IPS-15b (cell line): ENCODE measurements at regions not wholly inside any gene's neighbourhood (a gene's known extent, or its start where the extent isn't known, plus 50 kb on each side); places are given as distances from the start of the nearest gene placed in this dataset.

ENCODE experiments used
- H3K27me3 ChIP-seq: one replicate; pipeline ENCODE4 v1.6.1; 2013; ENCODE audit warnings: low read length; ENCODE audit not compliant: control insufficient read depth, insufficient read depth
- H3K36me3 ChIP-seq: one replicate; pipeline ENCODE4 v1.6.1; 2013; ENCODE audit warnings: low read length; ENCODE audit not compliant: control insufficient read depth, insufficient read depth
- H3K4me1 ChIP-seq: one replicate; pipeline ENCODE4 v1.6.1; 2013; ENCODE audit warnings: mild to moderate bottlenecking, low read length; ENCODE audit not compliant: control insufficient read depth, insufficient read depth
- H3K4me3 ChIP-seq: one replicate; pipeline ENCODE4 v1.5.1; 2013; ENCODE audit warnings: low read depth, low read length
- H3K9ac ChIP-seq: one replicate; pipeline ENCODE4 v1.6.1; 2013; ENCODE audit warnings: low read depth, mild to moderate bottlenecking, low read length
- H3K9me3 ChIP-seq: one replicate; pipeline ENCODE4 v1.6.1; 2013; ENCODE audit warnings: mild to moderate bottlenecking, low read length; ENCODE audit not compliant: control insufficient read depth, insufficient read depth

DNA sequence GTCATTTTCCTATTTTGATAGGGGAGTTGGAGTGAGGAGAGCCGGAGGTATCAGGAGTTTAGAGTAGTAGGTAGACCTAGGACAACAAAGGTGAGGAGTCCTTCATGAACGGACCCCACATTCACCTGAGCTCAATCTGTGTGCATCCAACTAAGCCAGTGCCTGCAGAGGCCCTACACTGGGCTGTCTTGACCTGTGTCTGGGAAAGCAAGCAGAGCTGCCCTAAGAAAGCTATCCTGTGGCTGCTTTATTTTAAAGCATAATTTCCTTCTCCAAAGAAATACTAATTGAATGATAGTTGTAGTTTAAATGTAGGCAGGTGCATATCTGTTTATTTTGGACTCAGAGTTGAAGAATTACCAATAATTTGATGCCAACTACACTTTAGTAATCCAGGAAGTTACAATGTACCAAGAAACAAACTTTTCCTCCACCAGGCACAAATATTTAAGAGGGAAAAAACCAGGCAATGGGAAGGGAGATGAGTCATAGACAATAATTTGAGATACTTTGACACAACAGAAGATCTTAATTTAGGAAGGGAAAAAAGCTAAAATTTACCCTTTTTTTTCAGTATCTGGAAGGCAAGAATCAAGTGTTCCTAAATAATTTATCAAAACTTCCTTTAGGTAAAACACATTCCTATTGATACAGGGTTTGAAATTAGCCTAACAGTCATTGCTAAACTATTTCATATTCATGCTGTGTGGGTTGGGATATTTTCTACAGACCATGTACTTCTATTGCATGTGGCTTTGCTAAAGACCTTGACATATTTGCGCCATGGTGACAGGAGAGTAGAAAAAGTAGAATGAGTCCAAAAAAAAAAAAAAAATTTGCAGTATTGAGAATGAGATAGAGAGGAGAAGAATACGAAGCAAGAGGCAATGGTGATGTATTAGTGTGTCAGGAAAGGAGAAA lies 376.6 kb upstream of the TUSC1 start:
- Histone ChIP-seq H3K9ac (no peak overlapping the region), H3K4me3 (no peak overlapping the region), H3K4me1 (no peaks in the 10 kb centered on the region), H3K36me3 (no peaks in the 10 kb centered on the region), H3K27me3 (no peaks in the 10 kb centered on the region), H3K9me3 (no peaks in the 10 kb centered on the region)

DNA sequence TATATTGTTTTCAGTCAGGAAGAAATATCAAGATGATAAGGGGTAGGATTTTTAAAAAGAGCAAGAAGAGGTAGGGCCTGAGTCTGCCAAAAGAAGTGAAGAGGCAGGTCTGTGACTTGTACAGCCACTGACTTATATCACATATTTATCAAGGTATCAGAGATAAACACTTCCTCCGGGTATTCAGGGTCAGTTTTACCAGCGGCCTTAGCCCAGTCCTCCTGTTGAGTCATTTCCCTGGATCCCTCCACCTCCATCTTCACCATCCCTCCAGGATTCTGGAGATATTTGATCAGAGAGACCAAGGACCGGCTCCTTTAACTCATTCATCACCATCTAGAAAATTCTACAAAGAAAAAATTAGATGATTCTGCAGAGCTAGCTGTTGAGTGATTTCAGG lies 375.7 kb upstream of the TUSC1 start:
- no peaks in the 10 kb centered on the region for H3K36me3 ChIP-seq
- no peak overlapping the region for H3K4me3 ChIP-seq
- no peaks in the 10 kb centered on the region for H3K27me3 ChIP-seq
- no peaks in the 10 kb centered on the region for H3K9me3 ChIP-seq
- H3K9ac ChIP-seq = no peak overlapping the region
- no peaks in the 10 kb centered on the region for H3K4me1 ChIP-seq

DNA sequence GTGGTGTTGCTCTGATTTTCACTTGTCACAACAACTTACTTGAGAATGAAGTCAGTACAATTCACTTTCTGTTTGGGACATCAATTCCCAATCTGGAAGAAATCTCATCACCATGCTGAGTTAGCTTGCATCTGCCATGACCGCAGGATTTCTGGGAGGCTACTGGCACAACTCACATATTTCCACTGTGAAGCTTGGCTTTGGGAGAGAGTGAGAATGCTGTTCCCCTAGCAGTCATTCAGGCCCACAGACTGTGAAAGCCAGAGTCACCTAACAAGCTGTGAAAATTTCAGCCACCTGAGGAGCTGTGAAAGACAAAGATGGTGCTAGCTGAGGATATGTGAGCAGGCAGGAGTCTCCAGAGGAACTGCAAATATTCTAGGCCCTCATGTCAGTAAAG lies 365.2 kb upstream of the TUSC1 start:
- no peak overlapping the region for H3K4me3 ChIP-seq

GRCh38 chr9:26034786-26035185 lies 356.5 kb upstream of the TUSC1 start:
- H3K4me3 ChIP-seq = no peak overlapping the region
- no peaks in the 10 kb centered on the region for H3K4me1 ChIP-seq
- no peaks in the 10 kb centered on the region for H3K27me3 ChIP-seq
- no peaks in the 10 kb centered on the region for H3K9me3 ChIP-seq
- H3K9ac ChIP-seq = no peak overlapping the region
- no peaks in the 10 kb centered on the region for H3K36me3 ChIP-seq

More for the DNA sequence above, 365.2 kb upstream of the TUSC1 start:
- Histone ChIP-seq H3K9ac (no peak overlapping the region), H3K9me3 (no peaks in the 10 kb centered on the region), H3K36me3 (no peaks in the 10 kb centered on the region), H3K27me3 (no peaks in the 10 kb centered on the region), H3K4me1 (no peaks in the 10 kb centered on the region)

- Histone ChIP-seq H3K27me3 (no peaks in the 10 kb centered on the region), H3K9ac (no peak overlapping the region), H3K36me3 (no peaks in the 10 kb centered on the region), H3K4me1 (no peaks in the 10 kb centered on the region), H3K4me3 (no peak overlapping the region), H3K9me3 (no peaks in the 10 kb centered on the region)
These were observed 355.1 kb upstream of the TUSC1 start for GRCh38 chr9:26033336-26033735.

- H3K4me3 ChIP-seq = no peak overlapping the region
- no peaks in the 10 kb centered on the region for H3K27me3 ChIP-seq
- H3K9ac ChIP-seq = no peak overlapping the region
- no peaks in the 10 kb centered on the region for H3K36me3 ChIP-seq
- H3K4me1 ChIP-seq = peaks cover 23% of the 10 kb centered on the region
- no peaks in the 10 kb centered on the region for H3K9me3 ChIP-seq
These were observed 348.3 kb upstream of the TUSC1 start for GRCh38 chr9:26026423-26027100.

DNA sequence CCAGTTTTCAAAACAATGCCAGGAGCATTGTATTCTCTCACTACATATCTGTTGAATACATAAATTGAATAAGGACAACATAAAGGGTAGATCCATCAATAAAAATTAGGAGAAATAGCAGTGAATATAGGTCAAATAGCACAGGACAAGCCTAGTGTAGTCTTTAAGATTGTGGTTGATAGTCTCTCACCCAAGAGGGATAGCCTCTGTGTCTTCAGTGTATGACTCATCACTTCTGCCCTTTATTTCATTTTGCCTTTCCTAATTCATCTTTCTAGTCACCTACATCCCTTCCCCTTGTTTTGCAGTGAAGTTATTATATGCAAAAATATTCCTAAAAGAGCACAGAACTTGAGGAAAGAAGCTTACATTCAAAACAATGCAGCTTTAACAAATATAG lies 335.0 kb upstream of the TUSC1 start:
- H3K36me3 ChIP-seq = no peaks in the 10 kb centered on the region
- no peak overlapping the region for H3K4me3 ChIP-seq
- H3K9ac ChIP-seq = no peak overlapping the region
- no peaks in the 10 kb centered on the region for H3K9me3 ChIP-seq
- H3K27me3 ChIP-seq = no peaks in the 10 kb centered on the region
- H3K4me1 ChIP-seq = no peaks in the 10 kb centered on the region

GRCh38 chr9:26012797-26013196 lies 334.6 kb upstream of the TUSC1 start:
- H3K27me3 ChIP-seq = no peaks in the 10 kb centered on the region
- H3K4me1 ChIP-seq = no peaks in the 10 kb centered on the region
- H3K9me3 ChIP-seq = no peaks in the 10 kb centered on the region
- H3K36me3 ChIP-seq = no peaks in the 10 kb centered on the region
- H3K9ac ChIP-seq = no peak overlapping the region
- H3K4me3 ChIP-seq = no peak overlapping the region

- Histone ChIP-seq H3K9ac (no peak overlapping the region), H3K4me1 (no peaks in the 10 kb centered on the region), H3K9me3 (no peaks in the 10 kb centered on the region), H3K4me3 (no peak overlapping the region), H3K27me3 (no peaks in the 10 kb centered on the region), H3K36me3 (no peaks in the 10 kb centered on the region)
These were observed 316.4 kb upstream of the TUSC1 start for GRCh38 chr9:25994605-25995004.

DNA sequence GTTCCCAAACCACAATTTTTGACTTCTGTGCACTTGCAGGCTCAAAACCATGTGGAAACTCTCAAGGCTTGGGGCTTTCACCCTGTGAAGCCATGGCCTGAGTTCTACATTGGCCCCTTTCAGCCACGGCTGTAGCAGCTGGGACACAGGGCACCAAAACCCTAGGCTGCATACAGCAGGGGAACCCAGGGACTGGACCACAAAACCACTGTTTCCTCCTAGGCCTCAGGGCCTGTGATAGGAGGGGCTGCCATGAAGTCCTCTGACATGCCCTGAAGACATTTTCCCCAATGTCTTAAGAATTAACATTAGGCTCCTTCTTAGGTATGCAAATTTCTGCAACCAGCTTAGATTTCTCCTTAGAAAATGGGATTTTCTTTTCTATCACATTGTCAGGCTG lies 312.1 kb upstream of the TUSC1 start:
- H3K27me3 ChIP-seq = no peaks in the 10 kb centered on the region
- no peaks in the 10 kb centered on the region for H3K36me3 ChIP-seq
- no peaks in the 10 kb centered on the region for H3K9me3 ChIP-seq
- no peak overlapping the region for H3K4me3 ChIP-seq
- no peak overlapping the region for H3K9ac ChIP-seq
- no peaks in the 10 kb centered on the region for H3K4me1 ChIP-seq

DNA sequence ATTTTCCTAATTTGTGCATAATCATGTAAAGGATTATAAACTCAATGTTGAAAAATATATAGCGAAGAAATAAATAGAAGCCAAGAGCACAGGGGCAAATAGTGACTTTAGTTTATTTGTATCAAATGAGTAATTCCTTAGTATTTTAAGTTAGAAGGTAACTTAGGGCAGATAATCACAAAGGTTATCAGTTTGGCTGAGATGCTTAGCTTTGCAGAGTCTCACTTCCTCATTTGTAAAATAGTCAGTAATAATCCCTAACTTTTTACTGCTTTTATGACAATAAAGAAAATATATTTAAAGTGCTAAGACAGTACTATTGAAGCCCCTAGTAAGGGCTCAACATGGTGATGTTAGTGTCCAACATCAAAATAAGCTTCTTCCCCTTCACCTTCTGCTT lies 297.4 kb upstream of the TUSC1 start:
- Histone ChIP-seq H3K4me1 (peaks cover 4% of the 10 kb centered on the region), H3K9me3 (no peaks in the 10 kb centered on the region), H3K36me3 (no peaks in the 10 kb centered on the region), H3K27me3 (no peaks in the 10 kb centered on the region), H3K4me3 (no peak overlapping the region), H3K9ac (no peak overlapping the region)

GRCh38 chr9:25964239-25964638 lies 286.0 kb upstream of the TUSC1 start:
- peaks cover 7% of the 10 kb centered on the region for H3K9me3 ChIP-seq
- no peak overlapping the region for H3K9ac ChIP-seq
- peaks cover 10% of the 10 kb centered on the region for H3K27me3 ChIP-seq
- H3K36me3 ChIP-seq = no peaks in the 10 kb centered on the region
- no peak overlapping the region for H3K4me3 ChIP-seq
- no peaks in the 10 kb centered on the region for H3K4me1 ChIP-seq
